HG03064 (cell line): ENCODE measurements at regions not wholly inside any gene's neighbourhood (a gene's known extent, or its start where the extent isn't known, plus 50 kb on each side); places are given as distances from the start of the nearest gene placed in this dataset.
"Not testable (repeated sequence)": the region's sequence is repeated elsewhere in the genome, so short reads cannot be mapped to it uniquely, and the experiment has no call there.

ENCODE experiments used
- ATAC-seq: cut with Tn5 transposase; IDR thresholded peaks from one replicate; pipeline ENCODE4 v1.9.1; 2021; ENCODE audit warnings: low read depth; ENCODE audit not compliant: unreplicated experiment

DNA sequence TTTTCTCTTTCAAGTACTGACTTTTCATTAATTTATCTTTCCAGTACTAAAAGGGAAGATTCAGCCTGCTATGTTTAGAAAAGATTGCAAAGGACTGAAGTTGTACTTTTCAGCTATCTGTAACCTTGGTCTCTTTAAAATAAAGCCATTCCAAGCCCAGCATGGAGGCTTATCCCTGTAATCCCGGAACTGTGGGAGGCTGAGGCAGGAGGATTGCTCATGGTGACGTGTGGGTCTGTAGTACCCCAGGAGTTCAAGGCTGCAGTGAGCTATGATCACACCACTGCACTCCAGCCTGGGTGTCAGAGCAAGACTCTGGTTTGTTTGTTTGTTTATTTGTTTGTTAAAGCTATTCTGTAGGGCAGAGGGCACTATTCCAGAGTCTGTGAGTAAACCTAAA lies 50.6 kb upstream of the TMEM170B start:
- no peak for ATAC-seq

DNA sequence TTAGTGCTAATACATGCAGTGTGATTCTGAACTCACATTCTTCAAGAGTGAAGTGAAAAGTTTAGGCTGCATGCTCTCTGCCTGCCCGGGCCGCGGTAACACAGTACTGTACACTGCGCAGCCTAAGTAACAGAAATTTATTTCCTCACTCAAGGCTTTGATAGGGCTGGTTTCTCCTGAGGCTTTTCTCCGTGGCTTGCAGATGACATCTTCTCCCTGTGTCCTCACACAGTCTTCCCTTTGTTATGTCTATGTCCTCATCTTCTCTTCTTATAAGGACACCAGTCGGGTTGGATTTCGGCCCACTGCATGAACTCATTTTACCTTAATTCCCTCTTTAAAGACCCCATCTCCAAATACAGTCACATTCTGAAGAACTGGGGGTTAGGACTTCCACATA lies 51.1 kb upstream of the TMEM170B start:
- no peak for ATAC-seq

DNA sequence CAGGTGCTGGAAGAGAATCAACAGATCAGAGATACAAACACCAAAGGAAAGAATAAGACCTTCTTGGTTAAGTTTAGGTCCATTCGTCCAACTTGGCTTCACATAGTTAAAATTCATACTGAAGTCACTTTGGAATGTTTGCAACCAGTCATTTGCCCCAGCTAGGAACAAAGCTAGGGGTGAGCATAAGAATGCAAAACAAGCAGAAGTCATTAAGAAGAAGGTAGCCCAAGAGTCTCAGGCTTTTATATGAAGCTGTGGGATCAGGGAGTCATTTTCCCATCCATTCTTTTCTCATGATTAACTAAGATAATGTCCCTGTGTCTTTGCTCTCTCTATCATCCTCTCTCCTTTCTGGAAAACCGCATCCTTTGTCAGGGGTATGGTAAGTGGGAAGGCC lies 51.5 kb upstream of the TMEM170B start:
- no peak for ATAC-seq

DNA sequence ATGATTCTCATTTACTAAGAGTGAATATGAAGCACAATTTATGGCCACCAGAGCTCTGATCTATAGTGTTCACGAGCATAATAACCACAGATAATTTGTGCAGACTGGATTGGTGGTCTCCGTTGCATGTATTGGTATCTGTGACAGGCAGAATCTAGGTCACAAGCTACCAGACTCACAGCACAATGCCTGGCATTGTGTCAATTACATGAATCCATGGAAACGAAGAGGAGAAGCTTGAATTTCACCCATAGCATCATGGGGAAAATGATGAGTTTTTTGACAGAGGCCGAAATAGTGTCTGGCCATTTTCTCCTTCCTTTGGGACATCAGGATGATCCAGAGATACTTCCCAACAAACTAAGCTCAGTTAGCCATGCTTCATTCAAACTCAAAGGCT lies 52.3 kb upstream of the TMEM170B start:
- no peak for ATAC-seq

DNA sequence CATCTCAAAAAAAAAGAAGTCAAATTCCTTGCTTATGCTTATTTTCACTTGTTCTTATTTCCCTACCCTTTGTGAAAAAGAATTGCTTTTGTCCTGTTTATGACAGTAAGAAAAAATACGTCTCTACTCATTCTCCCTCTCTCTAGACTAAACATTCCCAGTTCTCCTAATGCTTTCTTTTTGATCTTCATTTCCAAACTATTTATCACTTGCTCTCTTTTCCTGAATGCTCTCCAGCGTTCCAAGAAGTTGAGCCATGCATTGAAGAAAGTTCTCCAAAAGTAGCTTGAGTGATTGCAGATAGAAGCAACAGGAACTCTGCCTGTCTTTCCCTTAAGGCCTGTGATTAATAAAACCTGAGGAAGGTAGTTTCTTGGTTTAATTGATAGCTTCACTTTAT lies 53.1 kb upstream of the TMEM170B start:
- no peak for ATAC-seq

DNA sequence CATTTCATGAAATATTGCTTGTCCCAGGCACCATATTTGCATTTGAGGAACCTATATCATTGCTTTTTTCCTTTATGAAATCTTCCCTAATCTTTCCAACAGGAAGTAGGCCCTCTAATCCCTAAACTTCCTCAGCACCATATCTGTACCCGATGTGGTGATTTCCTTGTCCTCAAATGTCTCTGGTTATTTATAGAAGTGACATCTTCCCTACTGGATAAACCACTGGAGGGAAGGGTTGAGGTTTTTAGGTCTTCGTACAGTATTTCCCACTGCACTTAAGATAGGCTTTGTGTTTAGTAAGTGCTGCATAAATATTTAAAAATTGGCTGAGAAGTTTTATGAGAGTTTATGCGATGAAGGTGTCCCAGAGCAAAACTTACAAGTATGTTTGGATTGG lies 54.9 kb upstream of the TMEM170B start:
- no peak for ATAC-seq

DNA sequence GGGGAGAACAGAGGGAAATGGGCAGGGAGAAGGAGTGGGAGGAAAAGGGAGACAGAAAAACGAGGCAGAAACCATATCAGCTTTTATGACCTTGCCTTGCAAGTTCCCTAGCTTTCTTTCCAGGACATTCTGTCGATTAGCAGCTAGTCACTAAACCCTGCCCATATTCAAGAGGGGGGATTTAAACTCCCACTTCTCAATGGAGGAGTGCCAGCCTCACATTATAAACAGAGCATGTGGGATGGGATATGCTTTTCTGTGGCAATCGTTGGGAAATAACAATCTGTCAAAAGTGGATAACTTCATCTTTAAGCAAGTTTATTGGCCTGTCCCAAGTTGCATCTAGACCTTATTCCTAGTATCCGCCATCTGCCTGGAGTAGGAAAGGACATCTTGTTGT lies 57.0 kb upstream of the TMEM170B start:
- ATAC-seq, result no peak

DNA sequence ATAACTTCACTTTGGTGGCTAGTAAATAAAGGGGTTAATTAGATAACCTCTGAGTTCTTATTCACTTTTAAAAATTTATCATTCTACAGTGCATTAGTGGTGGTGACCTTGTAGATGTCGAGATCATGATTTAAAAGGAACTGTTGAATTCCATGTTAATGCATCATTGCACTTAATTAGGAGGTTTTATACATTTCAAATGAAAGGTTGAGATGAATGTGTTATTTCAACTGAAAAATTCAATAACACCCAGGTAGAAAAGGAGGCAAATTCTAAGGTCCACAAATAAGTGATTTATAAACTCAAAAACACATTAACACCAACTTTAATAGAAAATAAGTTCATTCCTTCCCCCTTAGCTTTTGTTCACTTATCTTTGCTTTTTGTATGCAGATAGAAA lies 58.3 kb upstream of the TMEM170B start:
- ATAC-seq, result no peak

DNA sequence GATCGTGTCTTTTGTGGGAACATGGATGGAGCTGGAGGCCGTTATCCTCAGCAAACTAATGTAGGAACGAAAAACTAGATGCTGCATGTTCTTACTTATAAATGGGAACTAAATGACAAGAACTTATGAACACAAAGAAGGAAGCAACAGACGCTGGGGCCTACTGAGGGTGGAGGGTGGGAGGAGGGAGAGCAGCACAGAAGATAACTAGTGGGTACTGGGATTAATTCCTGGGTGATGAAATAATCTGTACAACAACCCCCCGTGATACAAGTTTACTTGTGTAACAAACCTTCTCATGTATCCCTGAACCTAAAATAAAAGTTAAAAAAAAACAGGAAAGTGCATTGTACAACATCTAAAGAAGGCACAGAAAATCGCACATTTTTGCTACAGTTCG lies 59.0 kb upstream of the TMEM170B start:
- no peak for ATAC-seq

DNA sequence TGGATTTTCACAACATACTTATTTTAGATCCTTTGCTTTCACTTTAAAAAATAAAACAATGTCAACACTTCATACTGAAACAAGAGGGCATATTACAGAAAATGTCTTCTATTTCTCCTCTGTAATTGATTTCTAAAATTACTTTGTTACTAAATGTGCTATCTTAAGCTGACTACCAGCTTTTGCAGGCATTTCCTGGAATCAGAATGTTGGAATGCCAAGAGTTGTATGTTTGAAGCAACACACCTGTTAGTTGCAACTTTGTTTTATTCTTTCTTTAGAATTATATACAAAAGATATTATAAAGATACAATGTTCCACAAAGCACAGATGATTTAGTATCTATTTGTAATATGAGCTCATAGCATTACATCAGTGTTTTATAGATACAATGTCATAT lies 62.5 kb upstream of the TMEM170B start:
- no peak for ATAC-seq

DNA sequence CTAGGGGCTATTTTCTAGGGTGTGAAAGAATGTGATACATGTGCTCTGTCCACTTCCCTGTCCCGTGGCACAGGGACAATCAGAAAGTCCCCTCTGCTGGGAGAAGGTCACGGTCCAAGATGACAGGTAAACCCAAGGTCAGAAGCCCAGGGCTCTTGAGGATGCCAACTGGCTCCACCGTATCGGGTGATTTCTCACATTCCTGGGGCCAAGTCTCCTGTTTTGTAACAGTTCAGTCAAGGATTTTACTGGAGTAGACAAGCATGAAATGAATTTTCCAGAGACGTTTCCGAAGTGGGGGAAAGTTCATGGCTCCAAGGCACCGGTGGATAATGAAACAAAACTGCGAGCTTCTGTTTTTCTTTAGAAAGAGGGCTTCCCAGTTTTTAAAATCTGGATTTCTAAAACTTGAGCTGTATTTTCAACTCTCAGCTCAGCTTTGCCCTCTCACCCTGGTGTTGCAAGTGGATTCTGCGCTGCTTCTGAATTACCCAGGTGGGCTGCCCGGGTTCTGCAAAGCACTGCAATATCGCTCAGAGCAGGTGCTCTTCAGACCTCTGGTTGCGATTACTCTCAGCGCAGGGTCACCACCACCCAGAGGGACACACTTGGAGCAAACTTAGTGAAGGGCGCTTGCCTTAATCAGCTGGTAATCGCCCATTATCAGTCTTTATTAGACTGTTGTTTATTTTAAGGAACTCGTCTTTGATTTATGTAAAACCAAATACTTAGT lies 64.4 kb upstream of the TMEM170B start:
- ATAC-seq, result no peak

DNA sequence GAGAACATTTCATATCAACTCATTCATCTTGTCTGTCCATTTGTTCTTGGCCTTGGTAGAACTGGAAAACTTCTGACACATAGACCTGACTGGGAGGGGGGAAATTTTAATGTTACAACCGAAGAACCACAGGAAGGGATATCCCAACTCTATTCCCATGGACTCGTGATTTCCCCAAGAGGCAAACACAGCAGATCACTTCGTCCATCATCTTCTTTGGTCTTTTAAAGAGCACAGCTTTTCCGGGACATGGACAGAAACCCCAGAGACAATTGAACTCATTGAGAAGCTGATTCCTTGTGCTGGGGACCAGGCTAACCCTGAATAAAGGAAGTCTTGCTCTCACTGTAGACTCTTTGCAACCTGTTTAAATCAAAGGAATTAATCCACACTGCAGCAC lies 66.3 kb upstream of the TMEM170B start:
- no peak for ATAC-seq

DNA sequence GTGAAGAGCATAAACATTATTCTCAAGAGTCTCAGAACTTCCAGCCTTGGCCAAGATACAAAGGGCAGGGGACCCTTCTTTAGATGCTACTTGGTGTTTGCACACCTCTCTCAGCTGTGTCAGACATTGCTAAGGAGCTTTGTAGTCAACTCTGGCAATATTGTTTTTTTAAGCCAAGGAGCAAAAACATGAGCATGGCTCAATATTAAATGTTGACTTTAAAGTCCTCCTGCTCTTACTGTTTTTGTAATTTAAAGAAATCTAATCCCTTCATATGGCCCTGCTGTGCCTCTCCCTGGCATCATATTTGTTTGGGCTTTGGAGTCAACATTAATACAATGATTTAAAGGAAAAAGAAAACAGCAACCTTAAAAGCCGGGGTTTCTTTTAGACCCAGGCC lies 67.9 kb upstream of the TMEM170B start:
- no peak for ATAC-seq

DNA sequence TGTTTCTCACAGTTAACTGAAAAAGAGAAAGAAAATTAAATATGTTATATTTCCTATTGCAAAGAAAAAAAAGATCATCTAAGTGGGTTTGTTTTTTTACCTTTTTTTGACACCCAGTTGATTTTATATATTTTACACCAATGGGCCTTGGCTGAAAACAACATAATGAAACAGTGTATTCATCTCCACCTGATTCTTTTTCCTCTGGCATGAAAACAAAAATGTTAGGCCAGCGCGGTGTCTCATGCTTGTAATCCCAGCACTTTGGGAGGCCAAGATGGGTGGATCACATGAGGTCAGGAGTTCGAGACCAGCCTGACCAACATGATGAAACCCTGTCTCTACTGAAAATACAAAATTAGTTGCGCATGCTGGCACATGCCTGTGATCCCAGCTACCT lies 69.3 kb upstream of the TMEM170B start:
- ATAC-seq, result not testable (repeated sequence)

DNA sequence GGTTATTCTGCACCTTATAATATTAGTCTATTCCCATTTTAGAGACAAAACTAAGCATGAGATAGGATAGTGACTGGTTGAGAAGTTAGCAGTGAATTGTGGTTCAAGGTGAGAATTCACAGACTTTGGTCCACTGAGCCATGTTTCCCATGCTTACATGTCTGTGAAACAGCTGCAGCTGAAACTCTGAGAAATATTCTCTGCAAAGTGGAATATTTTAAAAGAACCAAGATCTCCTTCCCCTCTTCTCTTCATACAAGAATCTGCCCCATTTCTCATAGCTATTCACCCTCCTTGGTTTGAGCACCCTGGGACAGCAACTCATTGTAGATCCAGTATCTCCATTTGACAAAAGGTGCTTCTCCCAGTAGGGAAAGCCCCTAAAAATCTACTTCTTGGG lies 70.2 kb upstream of the TMEM170B start:
- ATAC-seq, result peak; percentile 80

DNA sequence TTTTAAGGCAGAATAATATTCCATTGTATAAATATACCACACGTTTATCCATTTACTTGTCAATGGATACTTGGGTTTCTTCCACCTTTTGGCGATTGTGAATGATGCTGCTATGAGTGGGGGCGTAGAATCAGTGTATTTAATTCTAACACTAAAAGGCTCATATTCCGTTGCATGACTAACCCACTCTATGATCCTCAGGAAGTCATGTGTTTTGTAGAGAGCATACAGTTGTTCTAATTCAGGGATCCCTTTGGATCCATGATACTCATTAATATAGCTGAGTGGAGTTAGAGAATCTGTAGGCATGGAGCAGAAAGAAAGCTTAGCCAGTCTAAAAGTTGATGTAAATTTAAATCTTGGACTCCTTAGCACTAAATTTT lies 74.2 kb upstream of the TMEM170B start:
- no peak for ATAC-seq

DNA sequence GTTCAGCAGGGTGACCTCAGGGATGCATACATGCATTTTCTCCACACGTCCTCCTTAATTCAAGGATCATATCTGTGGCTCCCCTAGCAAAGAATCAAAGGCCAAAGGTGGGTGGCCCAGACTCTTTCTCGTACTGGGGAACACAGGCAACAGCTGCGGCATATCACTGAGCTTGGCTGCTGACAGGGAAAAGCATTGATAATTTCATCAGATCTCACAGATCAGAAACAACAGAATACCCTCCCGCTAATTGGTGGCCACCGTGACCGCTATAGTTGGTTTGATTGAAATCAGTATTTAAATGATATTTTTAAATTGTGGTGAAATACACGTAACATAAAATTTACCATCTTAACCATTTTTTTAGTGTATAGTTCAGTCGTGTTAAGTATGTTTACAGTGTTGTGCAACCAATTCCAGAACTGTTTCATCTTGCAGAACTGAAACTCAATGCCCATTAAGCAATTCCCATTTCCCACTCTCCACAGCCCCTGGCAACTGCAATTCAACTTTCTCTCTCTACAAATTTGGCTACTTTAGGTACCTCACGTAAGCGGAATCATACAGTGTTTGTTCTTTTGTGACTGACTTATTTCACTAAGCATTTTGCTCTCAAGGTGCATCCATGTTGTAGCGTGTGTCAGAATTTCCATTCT lies 74.7 kb upstream of the TMEM170B start:
- ATAC-seq, result no peak

DNA sequence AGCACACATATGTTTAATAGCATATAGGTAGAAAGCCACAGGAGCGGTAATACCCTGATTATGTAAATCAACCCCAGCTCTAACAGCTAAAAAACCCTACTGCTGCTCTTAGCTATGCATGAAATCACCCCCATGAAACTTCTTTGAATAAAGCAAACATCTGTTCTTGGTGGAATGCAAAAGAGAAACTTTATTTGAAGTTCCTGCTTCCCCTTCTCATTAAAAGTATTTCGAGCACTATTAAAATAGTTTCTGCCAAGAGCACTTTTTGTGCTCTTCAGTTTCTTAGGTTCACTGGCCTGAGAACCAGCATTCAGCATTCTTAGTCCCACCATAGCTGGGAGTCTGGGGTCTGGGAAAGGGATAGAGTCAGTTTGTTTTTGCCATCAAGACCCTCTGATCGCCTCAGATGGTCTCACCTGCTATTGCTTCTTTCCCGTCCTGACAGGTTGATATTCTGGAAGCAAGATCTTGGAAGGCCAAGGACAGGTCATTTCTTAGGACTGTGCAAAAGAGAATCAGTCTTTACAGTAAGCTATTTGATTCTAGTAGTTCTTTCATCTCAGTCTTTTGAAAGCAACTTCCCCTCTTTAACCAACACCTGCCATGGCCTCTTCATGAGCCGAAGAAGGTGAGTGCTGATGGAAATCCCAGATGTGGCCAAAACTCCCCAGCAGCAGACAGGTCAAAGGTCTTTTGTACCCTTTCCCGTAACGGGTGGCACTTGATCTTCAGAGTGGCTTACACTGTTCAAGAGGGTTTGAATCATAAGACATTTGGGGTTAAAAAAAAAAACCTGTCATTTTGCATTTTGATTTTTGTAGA lies 76.5 kb upstream of the TMEM170B start:
- ATAC-seq, result peak; percentile 62

DNA sequence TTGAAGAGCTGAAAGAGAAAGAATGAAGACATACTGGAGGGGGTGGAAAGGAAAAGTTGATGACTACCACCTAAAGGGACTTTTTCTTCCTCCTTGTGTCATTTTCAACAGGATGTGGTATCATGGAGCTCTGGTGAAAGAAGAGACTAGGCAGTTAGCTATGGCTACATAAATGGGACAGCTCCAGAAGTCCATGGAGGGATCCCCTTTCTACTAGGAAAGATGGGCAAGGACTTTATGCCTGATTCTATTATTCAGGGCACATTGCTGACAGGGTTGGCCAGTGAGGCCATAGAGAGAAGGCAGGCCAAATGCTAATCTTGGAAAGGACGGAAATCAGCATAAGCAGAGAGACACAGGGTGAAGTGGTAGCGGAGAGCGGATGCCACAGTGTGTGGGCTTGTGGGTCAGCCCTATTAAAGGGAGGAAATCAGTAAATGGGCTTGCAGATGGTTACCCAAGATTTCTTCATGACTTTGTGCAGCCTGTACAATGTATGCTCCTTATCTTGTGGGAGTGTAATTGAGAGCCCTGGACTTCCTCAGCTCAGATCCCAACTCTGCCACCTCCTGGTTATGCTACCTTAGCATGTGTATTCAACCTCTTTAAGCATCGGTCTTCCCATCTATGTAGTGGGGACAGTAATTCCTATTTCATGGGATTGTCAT lies 77.4 kb upstream of the TMEM170B start:
- ATAC-seq, result peak; percentile 36

DNA sequence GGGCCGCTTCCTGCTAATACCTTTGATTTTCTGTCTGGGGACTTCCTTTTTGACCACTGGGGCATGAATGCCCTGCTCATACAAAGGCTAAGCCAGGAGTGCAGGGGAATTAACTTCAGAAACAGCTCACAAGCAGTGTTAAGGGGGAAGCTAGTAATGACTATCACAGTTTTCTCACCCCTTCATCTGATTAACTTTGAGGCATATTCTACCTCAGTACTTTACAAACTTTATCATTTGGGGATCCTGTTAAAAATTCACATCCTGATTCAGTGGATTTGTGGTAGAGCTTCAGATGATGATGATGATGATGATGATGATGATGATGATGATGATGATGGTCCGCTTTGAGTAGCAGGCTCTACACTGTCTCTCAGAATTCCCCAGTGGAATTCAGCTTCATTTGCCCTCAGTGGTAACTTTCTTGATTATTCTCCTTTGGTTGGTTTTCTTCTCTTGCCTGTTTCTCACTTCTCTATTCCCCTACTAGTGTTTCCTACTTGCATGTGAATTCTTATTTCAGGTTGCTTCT lies 78.4 kb upstream of the TMEM170B start:
- peak; percentile 47 for ATAC-seq

DNA sequence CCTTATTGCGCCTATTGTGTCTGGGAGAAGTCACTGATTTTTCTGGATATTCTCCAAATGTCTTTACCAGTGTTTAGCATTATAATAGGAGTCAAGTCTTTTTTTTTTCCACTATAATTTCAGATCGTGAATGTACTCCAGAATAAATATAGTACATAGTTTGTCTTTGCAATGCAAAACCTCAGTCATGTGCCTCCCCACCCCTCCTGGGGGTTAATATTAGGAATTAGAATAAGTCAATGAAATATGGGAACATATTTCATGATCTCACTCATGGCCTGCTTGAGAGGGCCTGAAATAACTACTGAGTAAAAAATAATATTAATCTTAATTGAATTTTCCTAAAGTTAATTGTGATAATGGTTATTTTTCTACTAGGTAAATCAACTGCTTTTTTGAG lies 79.0 kb upstream of the TMEM170B start:
- ATAC-seq, result no peak
